Activated effector memory CD4-positive, alpha-beta T cell treated with Interleukin-2 at 50 U/mL for 16 hours (primary cell): ENCODE measurements at regions not wholly inside any gene's neighbourhood (a gene's known extent, or its start where the extent isn't known, plus 50 kb on each side); places are given as distances from the start of the nearest gene placed in this dataset.
"Not testable (repeated sequence)": the region's sequence is repeated elsewhere in the genome, so short reads cannot be mapped to it uniquely, and the experiment has no call there.

Experiments
- DNase-seq: peaks from one replicate; pipeline ENCODE4 v3.0.0-alpha.2; 2020

- DNase-seq, result not testable (repeated sequence)
Observed at GRCh38 chr3:8440142-8440541, 61.5 kb upstream of the LMCD1 start.

- no peak for DNase-seq
Observed at GRCh38 chr3:8441969-8442559, 59.6 kb upstream of the LMCD1 start.

DNA sequence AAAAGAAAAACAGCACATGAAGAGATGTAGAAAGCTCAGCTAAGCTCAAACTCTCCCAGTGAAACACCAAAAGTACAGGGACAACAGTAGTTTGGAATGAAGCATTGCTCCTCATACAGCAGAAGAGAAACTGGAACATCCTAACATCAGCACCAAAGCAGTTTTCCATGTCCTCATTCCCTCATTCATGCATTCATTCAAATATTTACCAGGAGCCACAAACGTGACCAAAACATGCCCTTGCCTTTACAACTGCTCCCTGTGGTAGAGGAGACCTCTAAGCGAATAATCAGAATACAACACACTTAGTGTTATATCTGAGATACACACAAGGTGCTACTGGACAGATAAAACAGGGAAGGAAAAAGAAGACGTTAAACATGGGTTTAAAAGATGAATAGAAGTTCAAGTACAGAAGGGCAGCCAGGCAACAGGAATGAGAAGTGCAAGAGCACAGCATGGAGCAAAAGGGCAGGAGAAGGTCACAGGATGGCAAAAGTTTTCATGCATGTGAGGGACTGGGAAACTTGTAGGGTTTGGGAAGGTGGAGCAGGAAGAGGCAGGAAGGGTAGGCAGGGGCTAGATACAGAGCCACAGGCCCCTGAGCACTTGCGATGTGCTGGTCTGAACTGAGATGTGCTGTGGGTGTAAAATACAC lies 58.5 kb upstream of the LMCD1 start:
- DNase-seq, result no peak

DNA sequence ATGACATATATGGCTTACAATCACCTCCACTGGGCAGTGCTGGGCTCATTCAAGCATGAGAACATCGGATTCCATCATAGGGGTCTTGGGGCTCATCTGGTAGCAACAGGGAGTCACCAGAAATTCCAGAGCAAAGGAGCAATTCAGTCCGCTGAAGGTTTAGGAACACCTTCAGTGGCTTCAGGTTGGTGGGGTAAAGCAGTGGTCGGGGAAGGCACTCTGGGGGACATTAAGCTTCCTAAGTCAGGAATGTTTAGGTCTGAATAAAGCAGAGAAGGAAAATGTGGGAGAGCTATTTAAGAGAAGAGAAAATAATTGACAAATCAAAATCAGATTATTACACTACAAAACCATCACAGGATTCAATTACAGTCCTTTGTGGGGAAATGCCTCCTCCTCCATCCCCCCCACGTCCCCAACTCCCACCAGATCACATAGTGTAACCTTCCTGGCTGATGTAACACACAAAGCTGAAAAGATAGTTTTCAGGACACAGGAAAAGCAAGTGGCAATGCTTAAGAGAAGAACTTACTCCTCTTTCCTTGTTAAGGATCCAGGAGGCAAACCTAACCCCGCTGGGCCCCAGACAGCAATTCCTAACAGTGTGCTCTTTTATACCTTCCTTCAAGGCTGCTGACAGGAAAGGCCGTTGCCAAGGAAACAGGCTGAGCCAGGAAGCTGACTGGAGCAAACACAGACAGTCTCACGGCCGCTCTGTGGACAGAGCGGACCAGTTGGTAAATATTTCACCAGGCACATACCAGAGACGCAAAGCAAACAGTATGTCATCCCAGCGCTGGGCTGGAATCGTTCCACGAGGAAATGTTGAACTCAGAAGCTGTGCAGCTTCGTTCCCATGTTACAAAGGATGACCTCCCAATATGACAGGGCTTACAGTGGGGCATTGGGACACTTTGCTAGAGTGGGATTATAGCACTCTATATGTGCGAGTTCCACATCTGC lies 57.5 kb upstream of the LMCD1 start:
- no peak for DNase-seq

DNA sequence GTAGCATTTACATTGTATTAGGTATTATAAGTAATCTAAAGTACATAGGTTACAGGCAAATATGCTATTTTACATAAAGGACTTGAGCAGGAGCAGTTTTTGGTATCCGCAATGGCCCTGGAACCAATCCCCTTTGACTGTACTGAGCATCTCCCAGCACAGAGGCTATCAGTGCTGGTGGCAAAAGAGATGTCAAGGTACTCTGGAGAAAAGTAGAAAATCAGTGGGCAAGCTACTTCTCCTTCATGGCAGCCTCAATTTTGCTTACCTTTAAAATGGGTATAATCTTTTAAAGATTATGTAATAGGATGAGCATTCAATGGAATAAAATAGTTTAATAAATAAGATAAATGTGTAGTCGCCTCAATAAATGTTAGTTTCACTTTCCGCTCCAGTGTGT lies 56.7 kb upstream of the LMCD1 start:
- no peak for DNase-seq

DNA sequence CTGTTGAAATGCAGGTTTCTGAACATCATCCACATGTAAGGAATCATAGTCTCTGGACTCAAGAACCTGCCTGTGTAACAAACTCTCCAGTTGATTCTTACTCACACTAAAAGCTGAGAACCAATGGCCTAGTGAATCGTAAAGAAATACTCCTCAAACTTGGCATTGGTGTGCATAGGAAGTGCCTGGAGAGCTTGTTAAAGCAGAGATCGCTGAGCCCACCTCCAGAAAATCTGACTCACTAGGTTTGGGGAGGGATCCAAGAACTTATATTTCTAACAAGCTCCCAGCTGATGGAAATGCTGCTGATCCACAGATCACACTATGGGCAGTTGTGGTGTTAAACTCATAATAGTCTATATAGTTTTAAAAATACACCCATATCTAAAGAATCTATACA lies 55.8 kb upstream of the LMCD1 start:
- no peak for DNase-seq

DNA sequence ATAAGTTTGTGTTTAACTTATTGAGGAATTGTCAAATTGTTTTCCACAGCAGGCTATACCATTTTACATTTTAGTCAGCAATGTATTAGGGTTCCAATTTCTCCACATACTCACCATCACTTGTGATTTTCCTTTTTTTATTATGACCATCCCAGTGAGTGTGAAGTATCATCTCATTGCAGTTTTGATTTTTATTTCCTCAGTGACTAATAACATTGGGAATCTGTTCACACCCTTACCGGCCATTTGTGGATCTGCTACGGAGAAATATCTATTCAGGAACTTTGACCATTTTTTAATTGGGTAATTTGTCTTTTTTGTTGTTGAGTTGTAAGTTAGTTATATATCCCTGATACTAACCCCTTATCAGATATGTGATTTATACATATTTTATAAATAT lies 54.8 kb upstream of the LMCD1 start:
- DNase-seq, result no peak

DNA sequence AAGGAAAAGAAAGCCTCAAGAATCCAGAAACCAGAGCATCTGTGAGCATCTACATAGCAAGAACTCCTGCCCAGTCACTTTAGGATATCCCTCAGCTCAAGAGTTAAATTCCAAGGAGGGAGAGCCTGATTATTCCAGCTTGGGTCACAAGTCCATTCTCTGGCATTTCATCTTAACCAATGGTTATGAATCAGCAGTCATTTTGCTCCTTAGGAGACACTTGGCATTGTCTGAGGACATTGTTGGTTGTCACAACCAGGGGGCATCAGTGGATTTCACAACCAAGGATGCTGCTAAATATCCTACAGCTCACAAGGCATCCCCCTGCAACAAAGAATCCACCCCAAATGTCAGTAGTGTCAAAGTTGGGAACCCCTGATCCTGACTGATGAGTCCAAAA lies 51.0 kb upstream of the LMCD1 start:
- DNase-seq, result no peak

DNA sequence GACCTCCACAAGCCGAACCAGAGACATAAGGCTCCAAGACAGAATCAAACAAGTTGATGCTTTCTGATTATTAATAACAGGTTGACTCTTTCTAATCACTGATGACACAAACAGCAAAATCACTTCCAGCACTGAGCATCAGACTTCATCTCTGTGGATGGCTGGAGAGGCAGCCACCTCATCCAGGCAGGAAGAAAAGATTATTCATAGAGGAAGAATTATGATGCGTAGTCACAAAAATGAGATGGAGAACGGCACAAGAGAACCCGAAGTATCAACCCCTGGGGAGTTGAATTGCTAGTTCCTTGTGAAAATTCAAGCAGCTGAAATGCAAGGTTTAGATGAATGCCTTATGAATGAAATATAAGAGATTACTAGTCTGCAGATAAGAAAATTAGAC lies 49.9 kb upstream of the LMCD1 start:
- DNase-seq, result no peak
